ENCODE measurements at regions not wholly inside any gene's neighbourhood (a gene's known extent, or its start where the extent isn't known, plus 50 kb on each side); places are given as distances from the start of the nearest gene placed in this dataset.

DNA sequence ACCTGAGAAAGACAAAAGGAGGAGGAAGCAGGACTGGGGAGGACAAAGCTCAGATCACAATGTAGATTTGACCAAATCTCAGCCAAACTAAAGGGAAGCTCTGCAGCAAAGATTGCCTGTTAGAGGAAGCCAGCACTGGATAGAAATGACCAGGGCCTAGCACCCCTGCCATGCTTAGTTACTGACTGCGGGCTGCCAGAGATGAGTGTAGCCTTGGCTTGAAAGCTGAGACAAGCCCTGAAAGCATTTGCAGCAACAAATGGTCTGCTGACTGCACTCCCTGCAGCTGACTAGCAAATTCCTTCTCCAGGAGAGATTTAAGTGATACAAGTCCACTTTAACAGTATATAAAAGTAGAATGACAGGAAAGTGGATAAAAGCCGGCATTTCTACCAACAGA is 140.9 kb upstream of the CRIM1 start:
- H3K9me3 ChIP-seq = no peaks in the 10 kb centered on the region
- TF ChIP-seq, protein P1, sequence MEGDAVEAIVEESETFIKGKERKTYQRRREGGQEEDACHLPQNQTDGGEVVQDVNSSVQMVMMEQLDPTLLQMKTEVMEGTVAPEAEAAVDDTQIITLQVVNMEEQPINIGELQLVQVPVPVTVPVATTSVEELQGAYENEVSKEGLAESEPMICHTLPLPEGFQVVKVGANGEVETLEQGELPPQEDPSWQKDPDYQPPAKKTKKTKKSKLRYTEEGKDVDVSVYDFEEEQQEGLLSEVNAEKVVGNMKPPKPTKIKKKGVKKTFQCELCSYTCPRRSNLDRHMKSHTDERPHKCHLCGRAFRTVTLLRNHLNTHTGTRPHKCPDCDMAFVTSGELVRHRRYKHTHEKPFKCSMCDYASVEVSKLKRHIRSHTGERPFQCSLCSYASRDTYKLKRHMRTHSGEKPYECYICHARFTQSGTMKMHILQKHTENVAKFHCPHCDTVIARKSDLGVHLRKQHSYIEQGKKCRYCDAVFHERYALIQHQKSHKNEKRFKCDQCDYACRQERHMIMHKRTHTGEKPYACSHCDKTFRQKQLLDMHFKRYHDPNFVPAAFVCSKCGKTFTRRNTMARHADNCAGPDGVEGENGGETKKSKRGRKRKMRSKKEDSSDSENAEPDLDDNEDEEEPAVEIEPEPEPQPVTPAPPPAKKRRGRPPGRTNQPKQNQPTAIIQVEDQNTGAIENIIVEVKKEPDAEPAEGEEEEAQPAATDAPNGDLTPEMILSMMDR (IDR thresholded peaks at IDR 0.05) = no peak
- H3K4me3 ChIP-seq = no peak overlapping the region
- no peaks in the 10 kb centered on the region for H3K4me1 ChIP-seq (ENCODE audit: control insufficient read depth in 1 of 2, low read depth in 2 of 2)
- DNase-seq (ENCODE audit: low spot score) (no peak), ATAC-seq (ENCODE audit: insufficient number of reproducible peaks, low FRiP score, low read depth) (no peak)
- no peaks in the 10 kb centered on the region for H3K36me3 ChIP-seq
- H3K27me3 ChIP-seq (replicated peaks; ENCODE audit: insufficient read depth) = no peaks in the 10 kb centered on the region
- no peak overlapping the region for H3K27ac ChIP-seq

DNA sequence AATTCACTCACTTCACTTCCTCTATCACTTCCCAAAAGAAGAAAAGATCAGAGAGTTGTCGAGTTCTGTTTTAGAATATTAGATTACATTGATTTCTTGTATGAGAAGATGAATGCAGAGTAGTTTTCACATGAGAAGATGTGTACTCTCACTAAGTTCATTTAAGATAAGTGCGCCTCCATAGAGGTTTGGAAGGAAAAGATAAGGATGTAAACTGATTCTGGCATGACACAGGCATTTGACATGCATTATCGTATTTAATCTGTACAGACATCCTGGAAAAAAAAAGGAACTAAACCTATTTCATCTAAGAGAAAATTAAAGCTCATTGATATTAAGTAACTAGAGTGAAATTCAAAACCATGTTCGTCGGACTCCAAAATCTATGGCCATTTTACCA is 152.2 kb upstream of the CRIM1 start:
- Histone ChIP-seq H3K9me3 (no peaks in the 10 kb centered on the region), H3K27me3 (replicated peaks; ENCODE audit: insufficient read depth) (no peaks in the 10 kb centered on the region), H3K36me3 (no peaks in the 10 kb centered on the region), H3K4me3 (no peak overlapping the region), H3K27ac (no peak overlapping the region), H3K4me1 (ENCODE audit: control insufficient read depth in 1 of 2, low read depth in 2 of 2) (no peaks in the 10 kb centered on the region)
- TF ChIP-seq, protein P1 (IDR thresholded peaks at IDR 0.05) = no peak
- DNase-seq (ENCODE audit: low spot score) (no peak), ATAC-seq (ENCODE audit: insufficient number of reproducible peaks, low FRiP score, low read depth) (no peak)

DNA sequence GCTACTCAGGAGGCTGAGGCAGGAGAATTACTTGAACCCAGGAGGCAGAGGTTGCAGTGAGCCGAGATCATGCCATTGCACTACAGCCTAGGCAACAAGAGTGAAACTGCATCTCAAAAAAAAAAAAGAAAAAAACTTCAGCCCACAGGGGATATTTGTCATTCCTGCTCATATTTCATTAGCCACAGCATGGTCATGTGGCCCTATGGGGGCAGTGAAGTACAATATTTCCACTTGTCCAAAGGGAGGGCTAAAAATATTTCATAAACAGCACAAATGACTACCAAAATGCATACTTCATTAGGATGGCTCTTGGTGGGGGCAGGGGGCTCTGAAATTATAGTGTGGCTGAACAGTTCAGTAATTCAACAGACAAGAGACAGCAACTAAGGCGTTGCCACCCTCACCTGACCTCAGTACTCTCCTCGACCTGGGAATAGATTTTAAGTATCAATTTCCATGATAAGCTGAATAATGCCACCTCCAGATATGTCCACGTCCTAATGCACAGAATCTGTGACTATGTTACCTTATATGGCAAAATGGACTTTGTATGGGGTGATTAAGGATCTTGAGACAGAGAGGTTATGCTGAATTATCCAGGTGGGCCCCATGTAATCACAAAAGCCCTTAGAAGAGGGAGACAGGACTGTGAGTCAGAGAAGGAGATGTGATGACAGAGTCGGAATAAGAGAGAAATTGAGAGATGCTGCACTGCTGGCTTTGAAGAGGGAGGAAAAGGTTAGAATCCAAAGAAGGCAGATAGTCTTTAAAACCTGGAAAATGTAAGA is 158.2 kb upstream of the CRIM1 start:
- Histone ChIP-seq H3K9me3 (no peaks in the 10 kb centered on the region), H3K36me3 (no peaks in the 10 kb centered on the region), H3K27me3 (replicated peaks; ENCODE audit: insufficient read depth) (no peaks in the 10 kb centered on the region), H3K27ac (no peak overlapping the region), H3K4me1 (ENCODE audit: control insufficient read depth in 1 of 2, low read depth in 2 of 2) (no peaks in the 10 kb centered on the region), H3K4me3 (no peak overlapping the region)
- no peak for DNase-seq (ENCODE audit: low spot score)
- TF ChIP-seq, protein P1 (IDR thresholded peaks at IDR 0.05) = no peak
- ATAC-seq (ENCODE audit: insufficient number of reproducible peaks, low FRiP score, low read depth) = no peak

DNA sequence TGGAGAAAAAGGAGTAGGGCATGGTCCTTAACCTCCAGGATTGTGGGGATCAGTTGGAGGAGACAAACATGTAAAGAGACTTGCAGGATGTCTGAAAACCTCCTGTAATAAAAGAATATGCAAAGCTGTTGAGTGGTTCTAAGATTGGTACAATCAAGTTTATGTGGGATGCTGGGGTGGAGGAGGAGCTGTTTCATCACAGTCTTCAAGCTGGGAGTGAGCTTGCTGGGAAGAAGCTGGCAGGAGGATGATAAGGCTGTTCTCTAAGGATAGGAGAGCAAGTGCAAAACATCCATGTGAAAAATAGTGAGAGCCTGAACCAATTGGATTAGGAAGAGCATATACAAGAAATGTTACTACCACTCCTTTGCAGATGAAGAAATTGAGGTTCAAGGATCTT is 161.9 kb upstream of the CRIM1 start:
- Histone ChIP-seq H3K4me3 (no peak overlapping the region), H3K27me3 (replicated peaks; ENCODE audit: insufficient read depth) (no peaks in the 10 kb centered on the region), H3K4me1 (ENCODE audit: control insufficient read depth in 1 of 2, low read depth in 2 of 2) (no peaks in the 10 kb centered on the region), H3K27ac (no peak overlapping the region), H3K36me3 (no peaks in the 10 kb centered on the region), H3K9me3 (no peaks in the 10 kb centered on the region)
- TF ChIP-seq, protein P1 (IDR thresholded peaks at IDR 0.05) = no peak
- ATAC-seq (ENCODE audit: insufficient number of reproducible peaks, low FRiP score, low read depth) (no peak), DNase-seq (ENCODE audit: low spot score) (no peak)

DNA sequence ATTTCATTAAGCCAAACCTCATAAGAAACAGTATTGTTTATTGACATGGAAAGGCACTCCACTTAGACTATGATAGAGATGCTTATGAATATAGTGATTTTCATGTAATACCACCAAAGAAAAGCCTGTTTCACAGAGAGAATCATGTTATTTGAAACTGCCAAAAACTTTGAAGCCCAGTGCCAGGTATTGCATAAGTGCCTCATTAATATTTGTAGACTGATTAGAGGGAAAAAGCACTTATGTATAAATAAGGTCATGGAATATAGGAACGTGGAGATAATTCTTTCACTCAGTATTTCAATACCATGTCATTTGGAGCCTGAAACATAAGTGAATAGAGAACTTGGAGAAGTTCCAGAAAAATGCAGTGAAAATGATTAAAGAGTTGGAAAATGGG is 162.6 kb upstream of the CRIM1 start:
- Histone ChIP-seq H3K27me3 (replicated peaks; ENCODE audit: insufficient read depth) (no peaks in the 10 kb centered on the region), H3K9me3 (no peaks in the 10 kb centered on the region), H3K27ac (no peak overlapping the region), H3K4me1 (ENCODE audit: control insufficient read depth in 1 of 2, low read depth in 2 of 2) (no peaks in the 10 kb centered on the region), H3K36me3 (no peaks in the 10 kb centered on the region), H3K4me3 (no peak overlapping the region)
- TF ChIP-seq, protein P1 (IDR thresholded peaks at IDR 0.05) = no peak
- ATAC-seq (ENCODE audit: insufficient number of reproducible peaks, low FRiP score, low read depth) = no peak
- DNase-seq (ENCODE audit: low spot score) = no peak
